ENCODE measurements at regions not wholly inside any gene's neighbourhood (a gene's known extent, or its start where the extent isn't known, plus 50 kb on each side); places are given as distances from the start of the nearest gene placed in this dataset.

GRCh38 chr7:136166521-136166920, 189.4 kb upstream of the MTPN start:
- TF ChIP-seq CTCF (conservative IDR thresholded peaks at IDR 0.05) (no peak), EZH2 (IDR thresholded peaks at IDR 0.05; ENCODE audit: low read depth) (no peak)

Measured in PC-9 (cell line).